GM10248 (cell line): ENCODE measurements at regions not wholly inside any gene's neighbourhood (a gene's known extent, or its start where the extent isn't known, plus 50 kb on each side); places are given as distances from the start of the nearest gene placed in this dataset.

ENCODE experiments used
- CTCF ChIA-PET: fragments of 300-600 bp; sonication (Branson Sonifier 250); formaldehyde crosslinking; extraction: SDS; loops from one replicate; lab custom pipeline; 2021; ENCODE audit warnings: antibody characterized with exemption; lab: Yijun Ruan, JAX
- POLR2A ChIA-PET: fragments of 350-650 bp; sonication (Branson Sonifier 250); formaldehyde crosslinking; extraction: SDS; loops from one replicate; lab custom pipeline; 2020; ENCODE audit warnings: antibody characterized with exemption; lab: Yijun Ruan, JAX
- DNase-seq: peaks from one replicate; pipeline ENCODE4 v3.0.0; 2012; ENCODE audit errors: extremely low spot score
- TF ChIP-seq, protein P1 (sequence below): IDR thresholded peaks from 2 replicates; pipeline ENCODE4 v1.5.1; 2012; ENCODE audit warnings: mild to moderate bottlenecking, low read depth; ENCODE audit errors: extremely low read depth, missing control alignments, control extremely low read depth

GRCh38 chr10:123549761-123550454 is 116.2 kb upstream of the GPR26 start:
- TF ChIP-seq, protein P1, sequence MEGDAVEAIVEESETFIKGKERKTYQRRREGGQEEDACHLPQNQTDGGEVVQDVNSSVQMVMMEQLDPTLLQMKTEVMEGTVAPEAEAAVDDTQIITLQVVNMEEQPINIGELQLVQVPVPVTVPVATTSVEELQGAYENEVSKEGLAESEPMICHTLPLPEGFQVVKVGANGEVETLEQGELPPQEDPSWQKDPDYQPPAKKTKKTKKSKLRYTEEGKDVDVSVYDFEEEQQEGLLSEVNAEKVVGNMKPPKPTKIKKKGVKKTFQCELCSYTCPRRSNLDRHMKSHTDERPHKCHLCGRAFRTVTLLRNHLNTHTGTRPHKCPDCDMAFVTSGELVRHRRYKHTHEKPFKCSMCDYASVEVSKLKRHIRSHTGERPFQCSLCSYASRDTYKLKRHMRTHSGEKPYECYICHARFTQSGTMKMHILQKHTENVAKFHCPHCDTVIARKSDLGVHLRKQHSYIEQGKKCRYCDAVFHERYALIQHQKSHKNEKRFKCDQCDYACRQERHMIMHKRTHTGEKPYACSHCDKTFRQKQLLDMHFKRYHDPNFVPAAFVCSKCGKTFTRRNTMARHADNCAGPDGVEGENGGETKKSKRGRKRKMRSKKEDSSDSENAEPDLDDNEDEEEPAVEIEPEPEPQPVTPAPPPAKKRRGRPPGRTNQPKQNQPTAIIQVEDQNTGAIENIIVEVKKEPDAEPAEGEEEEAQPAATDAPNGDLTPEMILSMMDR = no peak
- POLR2A ChIA-PET = no interaction called here
- CTCF ChIA-PET = interaction anchor here (0.8 to 1.8 kb wide), 7 partner anchors 8 to 507 kb away, joined by 3 to 6 read pairs (median 3); no protein-coding TSS in a partner anchor
- DNase-seq = peak; percentile 5

GRCh38 chr10:123550675-123551096 is 115.5 kb upstream of the GPR26 start:
- ChIA-PET POLR2A (no interaction called here), CTCF (interaction anchor here (1.4 kb wide), 1 partner anchor 507 kb away, joined by 3 read pairs; no protein-coding TSS in a partner anchor)
- TF ChIP-seq, protein P1 = no peak
- DNase-seq = peak; percentile 1

GRCh38 chr10:123551259-123551658 is 114.9 kb upstream of the GPR26 start:
- peak; percentile 6 for DNase-seq
- CTCF ChIA-PET = interaction anchor here (0.8 to 1.4 kb wide), 3 partner anchors 413 to 838 kb away, joined by 3 read pairs; no protein-coding TSS in a partner anchor
- POLR2A ChIA-PET = no interaction called here
- TF ChIP-seq, protein P1 = no peak

GRCh38 chr10:123552760-123553554 is 113.2 kb upstream of the GPR26 start:
- ChIA-PET POLR2A (interaction anchor here (0.5 kb wide), 1 partner anchor 371 kb away, joined by 7 read pairs; no protein-coding TSS in a partner anchor), CTCF (interaction anchor here (1.1 to 4.0 kb wide), 6 partner anchors 18 to 851 kb away, joined by 3 to 21 read pairs (median 6); no protein-coding TSS in a partner anchor)
- TF ChIP-seq, protein P1 = no peak
- DNase-seq = peak; percentile 68

- CTCF ChIA-PET = interaction anchor here (1.5 to 4.0 kb wide), 6 partner anchors 42 to 511 kb away, joined by 3 to 21 read pairs (median 6); no protein-coding TSS in a partner anchor
- TF ChIP-seq, protein P1 = no peak
- DNase-seq = no peak
- POLR2A ChIA-PET = no interaction called here
These were observed 112.2 kb upstream of the GPR26 start for GRCh38 chr10:123553810-123554430.

GRCh38 chr10:123554656-123555055 is 111.5 kb upstream of the GPR26 start:
- POLR2A ChIA-PET = no interaction called here
- DNase-seq = no peak
- CTCF ChIA-PET = interaction anchor here (1.0 to 4.0 kb wide), 7 partner anchors 43 to 512 kb away, joined by 3 to 21 read pairs (median 5); no protein-coding TSS in a partner anchor
- TF ChIP-seq, protein P1 = no peak
